ENCODE measurements at regions not wholly inside any gene's neighbourhood (a gene's known extent, or its start where the extent isn't known, plus 50 kb on each side); places are given as distances from the start of the nearest gene placed in this dataset.

GRCh38 chr20:51249215-51249614 is 226.3 kb upstream of the KCNG1 start:
- no peak for TF ChIP-seq CTCF (IDR thresholded peaks at IDR 0.05)
- TF ChIP-seq EP300 (IDR thresholded peaks at IDR 0.05; ENCODE audit: borderline replicate concordance in 1 of 2, low read depth in 1 of 2, low read length in 1 of 2): no peak
- no peak for TF ChIP-seq REST (IDR thresholded peaks at IDR 0.05; ENCODE audit: low read depth, low read length)
- no peak for TF ChIP-seq EZH2phosphoT487 (IDR thresholded peaks at IDR 0.05; ENCODE audit: borderline replicate concordance, low read depth)
- no peak for TF ChIP-seq RAD21 (IDR thresholded peaks at IDR 0.05; ENCODE audit: low read length)
- TF ChIP-seq SIN3A (IDR thresholded peaks at IDR 0.05; ENCODE audit: borderline replicate concordance, low read depth, low read length): no peak
- TF ChIP-seq TAF1 (IDR thresholded peaks at IDR 0.05; ENCODE audit: borderline replicate concordance, low read depth, low read length): no peak
- no peak for TF ChIP-seq GATA2 (CRISPR knock-in tag; IDR thresholded peaks at IDR 0.05)
- no peak for TF ChIP-seq CHD2 (IDR thresholded peaks at IDR 0.05; ENCODE audit: low read length, partially characterized antibody)
- no peak for TF ChIP-seq YY1 (IDR thresholded peaks at IDR 0.05; ENCODE audit: low read depth)
- no peak for TF ChIP-seq MEF2A (IDR thresholded peaks at IDR 0.05; ENCODE audit: borderline replicate concordance, low read depth)

Measured in SK-N-SH (cell line).